HG02588 (cell line): ENCODE measurements at regions not wholly inside any gene's neighbourhood (a gene's known extent, or its start where the extent isn't known, plus 50 kb on each side); places are given as distances from the start of the nearest gene placed in this dataset.
A peak's percentile ranks its signal among the peaks of the same experiment; 100 is the strongest.
"Not testable (repeated sequence)": the region's sequence is repeated elsewhere in the genome, so short reads cannot be mapped to it uniquely, and the experiment has no call there.

Source experiments
- ATAC-seq: cut with Tn5 transposase; IDR thresholded peaks from one replicate; pipeline ENCODE4 v1.9.1; 2021; ENCODE audit warnings: mild to moderate bottlenecking, moderate library complexity; ENCODE audit not compliant: unreplicated experiment

GRCh38 chr18:1648712-1649111 is 744.0 kb downstream of the ADCYAP1 start:
- ATAC-seq = no peak

- no peak for ATAC-seq
These were observed 747.3 kb downstream of the ADCYAP1 start for GRCh38 chr18:1652018-1652417.

DNA sequence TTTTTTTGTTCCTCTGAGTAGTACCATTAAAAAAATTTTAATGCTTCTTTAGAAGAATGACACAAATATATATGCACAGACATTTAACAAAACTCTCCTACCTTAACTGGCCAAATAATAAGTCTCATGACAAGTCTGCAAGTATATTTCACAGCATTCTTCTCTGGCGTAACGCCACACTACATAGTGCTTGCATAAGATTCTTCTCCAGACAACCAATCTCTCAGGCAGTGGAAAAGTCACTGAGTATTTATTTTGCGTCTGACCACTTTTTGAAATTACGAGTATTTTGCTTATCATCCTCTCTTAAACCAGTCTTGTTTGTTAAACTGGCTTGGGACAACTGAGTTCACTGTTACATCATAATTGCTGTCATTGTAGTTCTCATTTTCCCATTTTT is 749.2 kb downstream of the ADCYAP1 start:
- ATAC-seq = no peak

- ATAC-seq = no peak
These were observed 753.2 kb downstream of the ADCYAP1 start for GRCh38 chr18:1657876-1658275.

DNA sequence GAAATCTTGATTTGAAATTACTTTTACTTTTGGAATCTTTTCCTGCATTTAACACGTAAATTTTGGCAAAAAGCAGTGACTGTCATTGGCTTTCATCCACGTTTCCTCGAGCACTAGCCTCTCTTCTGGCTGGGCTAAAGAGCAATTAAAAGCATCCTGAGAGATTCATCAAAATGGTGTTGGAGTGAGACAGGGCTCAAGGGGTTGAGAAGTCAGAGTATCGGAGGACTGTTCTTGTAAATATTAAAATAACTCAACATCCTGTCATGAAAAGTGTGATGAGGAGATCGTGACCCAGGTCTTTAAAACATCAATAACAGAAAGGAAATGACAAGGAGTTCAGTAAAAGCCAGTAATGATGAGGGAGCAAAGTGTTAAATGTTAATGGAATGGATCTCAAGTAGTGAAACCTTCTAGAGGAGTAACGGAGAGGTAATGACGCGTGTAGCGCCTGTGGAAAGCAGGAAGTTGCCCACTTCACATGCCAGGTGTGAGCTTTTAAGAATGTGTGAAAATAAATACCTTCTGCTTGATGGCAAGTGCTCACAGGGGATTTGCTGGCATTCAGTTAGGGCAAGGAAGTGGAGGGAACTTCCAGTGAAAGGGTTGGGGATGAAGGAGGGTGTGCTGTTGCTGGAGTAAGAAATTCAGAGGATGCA is 754.4 kb downstream of the ADCYAP1 start:
- no peak for ATAC-seq

GRCh38 chr18:1663879-1664705 is 759.4 kb downstream of the ADCYAP1 start:
- peak; percentile 63 for ATAC-seq

DNA sequence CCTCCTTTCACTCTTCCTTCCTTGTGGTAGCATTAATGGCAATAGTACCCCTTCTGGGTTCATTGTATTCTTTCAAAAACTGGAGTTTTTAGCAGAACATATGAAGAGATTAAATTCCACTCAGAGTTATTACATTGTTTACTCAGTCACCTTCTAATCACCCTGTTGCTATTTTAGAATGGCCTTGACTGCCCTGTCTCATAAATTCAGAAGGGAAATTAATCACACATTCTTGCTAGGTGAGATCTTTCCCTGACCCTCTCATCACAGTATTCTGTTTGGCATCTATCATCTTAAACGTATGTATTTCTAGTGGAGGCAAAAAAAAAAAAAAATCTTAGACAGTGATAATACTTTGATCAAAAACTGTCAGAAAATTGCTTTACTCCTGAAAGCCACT is 760.4 kb downstream of the ADCYAP1 start:
- ATAC-seq = no peak

- ATAC-seq = no peak
These were observed 763.6 kb downstream of the ADCYAP1 start for GRCh38 chr18:1668279-1668678.

DNA sequence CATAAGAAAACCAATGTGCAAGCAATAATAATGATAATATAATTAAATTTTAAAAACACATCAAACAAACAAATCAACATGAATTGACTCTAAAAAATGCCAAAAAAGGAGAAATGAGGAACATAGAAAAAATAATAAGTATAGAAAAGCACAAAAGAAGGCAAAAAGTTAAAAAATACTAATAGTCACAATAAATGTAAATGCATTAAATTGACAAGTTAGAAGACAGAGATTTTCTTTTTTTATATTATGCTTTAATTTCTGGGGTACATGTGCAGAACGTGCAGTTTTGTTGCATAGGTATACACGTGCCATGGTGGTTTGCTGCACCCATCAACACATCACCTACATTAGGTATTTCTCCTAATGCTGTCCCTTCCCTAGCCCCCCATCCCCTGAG is 767.0 kb downstream of the ADCYAP1 start:
- ATAC-seq = not testable (repeated sequence)

GRCh38 chr18:1676387-1676786 is 771.7 kb downstream of the ADCYAP1 start:
- ATAC-seq = no peak

- ATAC-seq = no peak
These were observed 775.4 kb downstream of the ADCYAP1 start for GRCh38 chr18:1680108-1680507.

GRCh38 chr18:1691863-1692262 is 787.2 kb downstream of the ADCYAP1 start:
- ATAC-seq = no peak

GRCh38 chr18:1708006-1708405 is 803.3 kb downstream of the ADCYAP1 start:
- no peak for ATAC-seq

DNA sequence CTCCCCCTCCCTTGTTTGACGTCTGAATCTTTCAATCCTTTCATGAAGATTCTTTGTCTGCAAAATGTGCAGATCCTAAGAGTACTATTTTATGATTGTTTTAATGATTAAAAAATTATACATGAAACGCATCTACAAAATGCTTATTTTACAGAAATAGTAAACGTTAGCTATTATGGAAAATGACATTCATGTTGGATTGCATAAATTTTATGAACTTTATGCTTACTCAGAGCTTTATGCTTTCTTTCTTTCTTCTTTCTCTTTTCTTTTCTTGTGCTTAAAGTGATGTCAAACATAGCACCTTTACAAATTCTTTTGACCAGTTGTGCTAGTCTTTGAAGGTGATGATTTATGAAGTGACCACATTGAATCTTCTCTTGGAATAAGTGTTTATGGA is 805.4 kb downstream of the ADCYAP1 start:
- no peak for ATAC-seq

DNA sequence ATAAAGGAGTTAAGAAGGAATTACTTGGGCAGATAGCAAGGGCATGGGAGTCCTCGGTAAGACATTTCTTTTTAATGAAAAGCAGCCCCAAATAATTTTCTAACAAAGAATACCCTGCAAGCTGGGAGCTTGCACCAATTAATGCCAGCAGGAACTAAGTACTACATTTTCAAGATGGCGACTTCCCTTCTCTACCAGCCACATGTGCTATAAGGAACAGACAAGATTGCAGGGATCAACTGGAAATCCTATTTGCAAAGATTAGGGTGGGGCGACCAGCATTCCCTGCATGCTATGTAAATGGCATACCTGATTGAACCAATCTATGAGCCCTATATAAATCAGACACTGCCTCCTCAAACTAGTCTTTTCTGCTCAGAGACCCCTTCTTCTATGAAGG is 827.5 kb downstream of the ADCYAP1 start:
- ATAC-seq = no peak

DNA sequence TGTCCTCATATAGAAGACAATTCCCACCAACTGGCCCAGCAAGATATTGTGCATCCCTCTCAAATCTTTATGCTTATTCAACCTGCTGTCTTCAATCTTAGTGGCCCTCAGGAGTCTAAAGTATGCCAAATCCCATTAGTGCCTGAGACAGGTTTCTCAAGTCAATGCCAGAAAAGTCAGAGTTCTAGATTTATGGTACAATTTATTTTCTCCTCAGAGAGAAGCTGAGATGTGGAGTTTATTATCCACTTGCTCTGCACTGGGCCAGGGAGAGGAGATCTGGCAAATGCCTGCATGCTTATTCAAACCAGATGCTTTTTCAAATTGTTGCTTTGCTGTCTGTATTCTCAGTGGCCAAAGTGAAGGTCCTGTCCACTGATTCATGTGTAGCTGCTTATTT is 825.2 kb downstream of the METTL4 start:
- no peak for ATAC-seq

- no peak for ATAC-seq
These were observed 820.1 kb downstream of the METTL4 start for GRCh38 chr18:1751249-1751648.

DNA sequence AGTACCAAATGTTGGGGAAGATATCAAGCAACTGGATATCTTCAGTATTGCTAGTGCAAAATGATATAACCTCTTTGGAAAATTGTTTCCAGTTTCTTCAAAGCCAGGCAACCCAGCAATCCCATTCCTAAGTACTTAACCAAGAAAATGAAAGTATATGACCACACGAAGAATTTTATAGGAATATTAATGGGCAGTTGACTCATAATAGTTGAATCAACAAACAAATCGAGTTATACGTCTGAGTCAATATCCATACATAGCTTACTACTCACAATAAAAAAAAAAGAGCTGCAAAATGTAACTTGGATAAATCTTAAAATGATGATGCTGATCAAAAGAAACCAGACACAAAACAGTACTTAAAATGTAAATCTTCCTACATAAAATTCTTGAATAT is 810.4 kb downstream of the METTL4 start:
- no peak for ATAC-seq

DNA sequence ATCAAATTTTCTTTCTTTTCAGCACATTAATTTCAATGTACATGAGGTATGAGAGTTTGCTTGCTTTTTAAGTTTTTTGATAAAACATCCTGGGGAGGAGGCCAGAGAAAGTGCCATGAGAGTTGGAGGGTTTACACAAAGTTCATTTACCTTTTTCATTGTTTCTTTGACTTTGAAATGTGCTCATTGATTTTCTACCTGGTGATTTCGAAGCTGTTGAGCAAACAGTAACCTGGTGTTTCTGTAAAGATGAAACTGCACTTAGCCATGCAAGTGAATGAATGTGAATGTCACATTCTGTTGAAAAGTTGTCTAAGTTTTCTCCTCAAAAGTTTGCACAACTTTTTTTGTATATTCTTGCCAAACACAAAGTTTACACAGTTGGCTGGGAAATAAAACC is 797.0 kb downstream of the METTL4 start:
- ATAC-seq = no peak

GRCh38 chr18:1777843-1778242 is 793.5 kb downstream of the METTL4 start:
- ATAC-seq = no peak

GRCh38 chr18:1778496-1779178 is 792.7 kb downstream of the METTL4 start:
- ATAC-seq = no peak

DNA sequence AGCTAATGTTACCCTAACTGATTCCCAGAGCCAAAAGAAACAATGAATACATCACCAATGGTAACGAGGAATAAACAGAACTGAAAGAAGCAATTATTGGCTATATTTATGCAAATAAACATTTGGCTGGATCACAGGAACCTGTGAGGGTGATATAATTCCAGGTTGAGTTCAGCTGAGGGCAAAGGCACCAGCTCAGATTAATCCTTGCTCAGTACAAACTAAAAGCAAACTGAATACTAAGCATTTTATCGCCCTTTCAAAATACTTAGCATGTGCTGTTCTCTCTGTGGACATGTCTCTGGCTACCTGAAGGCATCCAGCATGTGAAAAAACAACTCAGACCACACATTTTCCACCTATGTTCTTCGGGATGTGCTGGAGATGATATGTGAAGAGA is 791.7 kb downstream of the METTL4 start:
- no peak for ATAC-seq
